ENCODE measurements at regions not wholly inside any gene's neighbourhood (a gene's known extent, or its start where the extent isn't known, plus 50 kb on each side); places are given as distances from the start of the nearest gene placed in this dataset.
"Not testable (repeated sequence)": the region's sequence is repeated elsewhere in the genome, so short reads cannot be mapped to it uniquely, and the experiment has no call there.

GRCh38 chr13:52929846-52930245 is 81.4 kb upstream of the PCDH8 start:
- no peak for DNase-seq

GRCh38 chr13:52926971-52927370 is 78.5 kb upstream of the PCDH8 start:
- no peak for DNase-seq

DNA sequence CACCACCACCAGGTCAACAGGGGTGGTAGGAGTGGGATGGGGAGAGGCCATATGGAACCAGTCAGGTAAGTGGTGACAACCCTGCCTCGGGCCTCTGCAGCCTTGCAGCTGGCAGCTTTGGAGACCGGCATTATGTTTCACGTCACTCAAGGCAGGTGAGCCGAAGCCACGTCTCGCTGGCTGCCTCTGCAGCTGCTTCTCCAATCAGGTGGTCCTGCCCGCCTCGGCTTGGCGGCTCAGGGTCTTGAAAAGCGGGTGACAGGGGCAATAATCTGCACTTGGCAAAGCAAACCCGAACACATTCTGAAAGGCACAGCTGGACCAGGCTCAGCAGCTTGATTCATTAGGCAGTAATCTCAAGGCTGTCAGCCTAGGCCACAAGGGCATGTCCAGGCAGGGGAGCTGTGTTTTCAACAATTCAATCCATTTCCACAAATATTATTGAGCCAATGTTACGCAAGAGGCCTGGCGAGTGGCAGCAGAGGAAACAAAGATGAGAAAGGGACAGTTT is 77.4 kb upstream of the PCDH8 start:
- DNase-seq = no peak

DNA sequence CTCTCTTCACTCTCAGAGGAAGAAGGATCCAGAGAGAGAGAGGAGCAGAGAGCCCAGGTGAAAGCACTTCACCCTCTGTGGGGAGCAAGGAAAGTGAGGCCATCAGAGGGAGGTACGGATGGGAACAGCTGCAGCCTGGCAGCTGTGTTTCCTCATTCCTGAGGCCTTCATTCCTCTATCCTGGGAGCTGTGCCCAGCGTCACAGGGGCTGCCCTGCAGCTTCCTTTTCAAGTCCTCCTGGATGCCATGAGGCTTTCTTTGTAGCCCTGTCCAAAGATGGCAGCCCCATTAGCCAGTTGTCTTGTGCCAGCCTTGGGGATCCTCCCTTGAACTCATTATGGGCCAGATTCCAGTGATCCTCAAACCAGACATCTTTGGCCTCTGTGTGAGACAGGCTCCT is 76.8 kb upstream of the PCDH8 start:
- DNase-seq = no peak

DNA sequence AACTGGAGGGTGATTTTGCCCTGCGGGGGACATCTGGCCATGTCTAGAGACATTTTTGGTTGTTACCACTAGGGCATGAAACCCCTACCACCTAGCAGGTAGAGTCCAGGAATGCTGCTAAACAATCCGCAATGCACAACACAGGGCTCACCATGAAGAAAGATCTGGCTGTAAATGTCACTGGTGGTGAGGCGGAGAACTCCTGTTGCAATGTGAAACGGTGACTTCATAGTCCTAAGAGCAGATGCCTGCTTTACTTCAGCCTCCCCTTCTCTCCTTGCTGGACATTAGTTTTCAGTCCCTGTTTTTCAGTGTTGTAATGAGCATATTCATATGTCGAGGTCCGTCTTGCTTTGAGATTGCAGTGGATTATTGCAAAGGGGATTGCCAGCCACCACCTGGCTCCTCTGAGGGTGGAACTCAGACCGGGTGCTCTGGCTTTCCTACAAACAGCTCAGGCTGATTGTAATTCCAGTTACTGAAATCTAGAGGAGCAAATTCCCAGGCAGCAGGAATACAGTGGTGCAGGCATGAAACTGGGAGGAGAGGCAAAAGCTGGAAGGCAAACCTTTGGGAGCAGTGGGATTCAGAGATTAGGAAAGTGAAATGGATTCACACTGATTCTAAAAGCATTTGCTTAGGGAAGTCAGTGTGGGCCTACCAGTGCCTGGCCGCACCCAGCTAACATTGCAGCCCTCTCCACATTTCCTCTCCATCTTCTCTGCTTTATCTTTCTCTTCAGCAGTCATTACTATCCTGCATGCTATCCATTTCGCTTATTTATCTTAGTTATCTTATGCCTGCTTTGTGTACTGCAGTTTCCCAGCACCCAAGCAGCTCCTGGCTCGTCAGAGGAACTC is 76.1 kb upstream of the PCDH8 start:
- DNase-seq = no peak

GRCh38 chr13:52922961-52923360 is 74.5 kb upstream of the PCDH8 start:
- no peak for DNase-seq

DNA sequence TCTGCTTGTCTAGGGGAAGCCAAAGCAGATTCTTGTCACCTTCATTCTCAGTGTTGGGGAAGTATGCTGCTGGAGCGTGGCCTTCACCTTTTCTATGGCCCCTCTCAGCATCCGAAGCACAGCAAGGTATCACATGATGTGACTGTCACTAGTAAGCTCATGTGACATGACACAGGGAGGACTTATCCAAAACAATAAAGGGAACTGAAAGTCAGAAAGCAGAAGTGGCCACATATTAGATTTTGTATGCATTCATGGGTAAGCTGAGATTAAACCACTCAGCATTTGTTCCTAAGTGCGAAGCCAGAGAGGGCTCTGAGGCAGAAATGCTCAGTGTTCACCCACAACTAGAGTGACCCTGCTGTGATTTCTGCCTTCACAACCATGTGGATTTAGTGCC is 72.8 kb upstream of the PCDH8 start:
- no peak for DNase-seq

GRCh38 chr13:52916486-52916990 is 68.1 kb upstream of the PCDH8 start:
- DNase-seq = no peak

- DNase-seq = no peak
These were observed 62.9 kb upstream of the PCDH8 start for GRCh38 chr13:52911340-52911739.

- DNase-seq = not testable (repeated sequence)
These were observed 61.9 kb upstream of the PCDH8 start for GRCh38 chr13:52910318-52910717.

DNA sequence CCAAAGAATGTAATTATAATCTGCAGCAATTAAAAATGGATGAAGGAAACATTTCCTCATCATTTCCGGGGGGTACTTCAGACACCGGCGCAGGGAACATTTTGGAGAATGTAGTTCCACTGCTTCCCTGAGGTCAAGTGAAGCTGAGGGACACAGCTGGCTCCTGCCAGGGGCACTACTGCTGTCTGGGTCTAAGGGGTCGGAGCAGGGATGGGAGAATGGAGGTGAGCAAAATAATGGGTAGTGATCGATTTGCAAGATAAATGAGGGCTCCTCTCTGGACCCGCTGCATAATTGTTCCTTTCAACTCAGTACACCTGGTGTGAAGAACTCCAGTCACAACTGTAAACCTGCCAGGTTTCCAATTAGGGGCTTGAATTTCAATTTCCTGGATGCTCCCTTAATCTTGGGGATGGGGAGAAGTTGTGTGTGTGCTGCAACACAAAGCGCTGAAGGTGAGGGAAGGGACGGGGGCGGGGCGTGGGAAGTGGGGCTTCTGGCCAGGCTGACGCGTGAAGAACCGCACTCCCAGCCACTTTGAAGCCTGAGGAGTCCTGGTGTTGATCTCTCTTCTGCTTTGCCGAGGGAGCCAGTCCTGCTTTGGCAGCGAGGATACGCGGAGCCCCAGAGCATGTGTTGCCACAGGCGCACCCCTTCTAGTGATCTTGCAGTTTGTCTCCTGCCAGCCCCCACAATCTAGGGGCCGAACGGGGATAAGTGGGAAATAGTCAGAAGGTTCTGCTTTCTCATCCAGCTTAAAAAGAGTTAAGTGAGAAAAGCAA is 57.9 kb upstream of the PCDH8 start:
- DNase-seq = no peak

GRCh38 chr13:52905701-52906100 is 57.3 kb upstream of the PCDH8 start:
- no peak for DNase-seq

- DNase-seq = no peak
These were observed 54.9 kb upstream of the PCDH8 start for GRCh38 chr13:52903320-52903719.

DNA sequence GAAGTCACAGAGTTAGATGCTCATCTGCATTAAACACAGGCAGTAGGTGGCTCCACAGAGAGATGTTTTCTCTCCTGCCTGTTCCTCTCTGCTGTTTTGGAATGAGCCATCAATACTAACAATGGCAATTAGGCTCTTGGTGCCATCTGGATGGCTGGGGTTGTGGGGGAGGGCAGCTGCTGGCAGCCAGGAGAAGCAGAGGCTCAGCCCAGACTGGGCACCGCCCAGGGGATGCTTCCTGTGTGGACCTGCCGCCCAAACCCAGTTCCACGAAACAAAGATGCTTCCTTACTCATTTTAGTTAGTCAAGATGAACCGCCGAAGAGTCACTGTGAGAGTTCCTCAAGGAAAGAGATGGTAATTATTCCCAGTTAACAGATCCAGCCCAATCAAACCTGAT is 50.8 kb upstream of the PCDH8 start:
- no peak for DNase-seq
